ENCODE measurements at regions not wholly inside any gene's neighbourhood (a gene's known extent, or its start where the extent isn't known, plus 50 kb on each side); places are given as distances from the start of the nearest gene placed in this dataset.

DNA sequence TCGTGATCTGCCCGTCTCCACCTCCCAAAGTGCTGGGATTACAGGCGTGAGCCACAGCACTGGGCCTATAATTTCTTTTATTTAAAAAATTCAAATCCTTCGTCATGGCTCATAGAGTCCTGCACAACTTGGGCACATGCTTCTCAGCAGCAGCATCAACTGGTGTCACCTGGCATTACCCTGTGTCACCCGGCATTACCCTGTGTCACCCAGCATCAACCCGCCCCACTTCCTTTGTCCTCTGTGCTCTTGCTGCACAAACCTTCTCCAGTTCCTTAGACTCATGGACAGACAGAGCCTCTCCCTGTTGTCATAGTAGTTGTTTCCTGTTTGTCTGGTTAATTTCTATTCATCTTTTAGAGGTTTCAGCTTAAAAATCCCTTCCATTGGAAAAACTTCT, 121.2 kb upstream of the SERBP1 start:
- Histone ChIP-seq H3K23me2 (ENCODE audit: low read depth, low read length) (no peaks in the 10 kb centered on the region), H4K91ac (replicated peaks; ENCODE audit: insufficient read length, low read length) (no peak overlapping the region), H3K18ac (ENCODE audit: extremely low read depth, low read length) (no peak overlapping the region), H3K4me3 (ENCODE audit: extremely low read depth in 1 of 4, insufficient read depth in 2 of 4, low read depth in 3 of 4, low read length in 4 of 4) (no peak overlapping the region), H2AFZ (ENCODE audit: low read length) (no peak overlapping the region), H2BK5ac (ENCODE audit: low read depth, low read length) (no peak overlapping the region), H3K27me3 (replicated peaks in 1 of 4; ENCODE audit: control insufficient read depth in 3 of 4, extremely low read depth in 1 of 4, insufficient read depth in 3 of 4, low read length in 3 of 4) (no peaks in the 10 kb centered on the region), H3K9me3 (ENCODE audit: insufficient read depth in 2 of 2, low read depth in 1 of 2, low read length in 1 of 2) (no peaks in the 10 kb centered on the region), H2BK12ac (ENCODE audit: low read depth, low read length) (no peak overlapping the region), H3K79me1 (ENCODE audit: low read depth, low read length) (no peaks in the 10 kb centered on the region), H2AK5ac (ENCODE audit: low read depth, low read length) (no peak overlapping the region), H2BK15ac (ENCODE audit: low read length) (no peak overlapping the region), H3K4me2 (ENCODE audit: insufficient read depth in 1 of 2, low read depth in 2 of 2, low read length in 2 of 2) (no peak overlapping the region), H3K27ac (ENCODE audit: low read depth, low read length) (no peak overlapping the region), H3K9ac (replicated peaks in 1 of 4; ENCODE audit: extremely low read depth in 1 of 4, low read depth in 3 of 4, low read length in 3 of 4) (no peak overlapping the region), H3K4ac (replicated peaks; ENCODE audit: insufficient read length, low read depth, low read length) (no peak overlapping the region), H3K36me3 (ENCODE audit: control insufficient read depth in 2 of 4, insufficient read depth in 4 of 4, low read length in 3 of 4) (no peaks in the 10 kb centered on the region), H3K4me1 (replicated peaks in 1 of 4; ENCODE audit: control insufficient read depth in 3 of 4, insufficient read depth in 4 of 4, low read length in 3 of 4) (peaks cover 0 to 4% (median 1%) of the 10 kb centered on the region in 4 experiments; a peak in 1 of 7 replicates), H2BK20ac (ENCODE audit: low read length) (no peak overlapping the region), H4K8ac (ENCODE audit: extremely low read depth, insufficient read depth, low read length) (no peak overlapping the region), H3K14ac (ENCODE audit: insufficient read length) (no peak overlapping the region), H3K79me2 (ENCODE audit: control insufficient read depth in 1 of 2, insufficient read depth in 2 of 2, low read length in 2 of 2) (no peaks in the 10 kb centered on the region), H4K20me1 (replicated peaks in 1 of 2; ENCODE audit: control insufficient read depth in 1 of 2, insufficient read depth in 2 of 2, low read length in 2 of 2) (peaks cover 0 to 2% of the 10 kb centered on the region in 2 experiments), H3K23ac (ENCODE audit: insufficient read length) (no peak overlapping the region), H3K56ac (replicated peaks; ENCODE audit: insufficient read length, low read depth, low read length) (no peak overlapping the region), H2BK120ac (replicated peaks; ENCODE audit: low read depth, low read length) (no peak overlapping the region), H4K5ac (ENCODE audit: insufficient read length, low read depth, low read length) (no peak overlapping the region)
- DNase-seq (ENCODE audit: low read depth in 1 of 2, low spot score in 2 of 2) (no peak), FAIRE-seq (no peak)
- 80% methylated on average over 6 of the region's 6 CpGs; no CpG with 5 or more reads in 1 of the 2 experiments for WGBS, 2 experiments (ENCODE audit: extremely low coverage in 1 of 2, insufficient coverage in 1 of 2, insufficient read length in 1 of 2, insufficient replicate concordance in 2 of 2, low coverage in 1 of 2, low lambda C conversion rate in 2 of 2, missing lambda C conversion rate in 1 of 2)
- POLR2A ChIA-PET (ENCODE audit: partially characterized antibody): no interaction called here
- CTCF ChIA-PET (ENCODE audit: partially characterized antibody): interaction anchor here (0.7 to 12.6 kb wide), 8 partner anchors 14 to 220 kb away, joined by 3 to 214 read pairs (median 4); no protein-coding TSS in a partner anchor
- TF ChIP-seq SP4 (IDR thresholded peaks at IDR 0.05; ENCODE audit: low read length) (no peak), NANOG (IDR thresholded peaks at IDR 0.05; ENCODE audit: insufficient read depth, low read depth, low read length, poor library complexity, severe bottlenecking) (no peak), POU5F1 (IDR thresholded peaks at IDR 0.05; ENCODE audit: low read depth, low read length) (no peak), HDAC2 (IDR thresholded peaks at IDR 0.05; ENCODE audit: borderline replicate concordance in 1 of 2, low read depth in 2 of 2, low read length in 2 of 2) (no peak), TBP (IDR thresholded peaks at IDR 0.05; ENCODE audit: low read depth, low read length) (no peak), USF2 (IDR thresholded peaks at IDR 0.05; ENCODE audit: low read length) (no peak), RBBP5 (IDR thresholded peaks at IDR 0.05; ENCODE audit: borderline replicate concordance, low read depth, low read length) (no peak), ZNF274 (IDR thresholded peaks at IDR 0.05; ENCODE audit: borderline replicate concordance, extremely low read depth, low read length) (no peak), CEBPB (IDR thresholded peaks at IDR 0.05; ENCODE audit: low read depth, low read length) (no peak), SIRT6 (IDR thresholded peaks at IDR 0.05; ENCODE audit: low read length) (no peak), CREB1 (IDR thresholded peaks at IDR 0.05) (no peak), FOSL1 (IDR thresholded peaks at IDR 0.05; ENCODE audit: insufficient read depth, low read depth, low read length) (no peak), SP1 (IDR thresholded peaks at IDR 0.05; ENCODE audit: low read depth, low read length) (no peak), GABPA (IDR thresholded peaks at IDR 0.05; ENCODE audit: borderline replicate concordance, insufficient read depth, low read length) (no peak), YY1 (IDR thresholded peaks at IDR 0.05; ENCODE audit: low read depth, low read length) (no peak)

Data from H1 (cell line).